ENCODE measurements at regions not wholly inside any gene's neighbourhood (a gene's known extent, or its start where the extent isn't known, plus 50 kb on each side); places are given as distances from the start of the nearest gene placed in this dataset.

DNA sequence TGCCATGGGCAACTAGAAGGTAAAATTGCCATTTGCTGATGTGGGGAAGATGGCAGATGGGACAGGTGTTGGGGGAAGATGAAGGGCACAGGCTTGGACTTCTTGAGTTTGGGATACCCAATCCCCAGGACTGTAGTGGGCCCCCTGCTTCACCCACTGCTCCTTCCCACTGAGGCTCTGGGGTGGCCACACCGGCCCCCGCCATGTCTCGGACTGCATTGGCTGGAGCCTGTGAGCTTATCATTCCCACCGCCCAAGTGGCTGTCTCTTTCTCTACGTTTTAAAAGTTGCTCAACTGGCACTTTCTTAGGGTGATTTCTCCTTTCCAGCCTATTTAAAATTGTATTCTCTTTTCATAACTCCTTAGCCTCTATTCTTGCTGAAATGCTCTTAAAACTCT, 730.0 kb upstream of the ADAMTS16 start:
- TF ChIP-seq, protein P1, sequence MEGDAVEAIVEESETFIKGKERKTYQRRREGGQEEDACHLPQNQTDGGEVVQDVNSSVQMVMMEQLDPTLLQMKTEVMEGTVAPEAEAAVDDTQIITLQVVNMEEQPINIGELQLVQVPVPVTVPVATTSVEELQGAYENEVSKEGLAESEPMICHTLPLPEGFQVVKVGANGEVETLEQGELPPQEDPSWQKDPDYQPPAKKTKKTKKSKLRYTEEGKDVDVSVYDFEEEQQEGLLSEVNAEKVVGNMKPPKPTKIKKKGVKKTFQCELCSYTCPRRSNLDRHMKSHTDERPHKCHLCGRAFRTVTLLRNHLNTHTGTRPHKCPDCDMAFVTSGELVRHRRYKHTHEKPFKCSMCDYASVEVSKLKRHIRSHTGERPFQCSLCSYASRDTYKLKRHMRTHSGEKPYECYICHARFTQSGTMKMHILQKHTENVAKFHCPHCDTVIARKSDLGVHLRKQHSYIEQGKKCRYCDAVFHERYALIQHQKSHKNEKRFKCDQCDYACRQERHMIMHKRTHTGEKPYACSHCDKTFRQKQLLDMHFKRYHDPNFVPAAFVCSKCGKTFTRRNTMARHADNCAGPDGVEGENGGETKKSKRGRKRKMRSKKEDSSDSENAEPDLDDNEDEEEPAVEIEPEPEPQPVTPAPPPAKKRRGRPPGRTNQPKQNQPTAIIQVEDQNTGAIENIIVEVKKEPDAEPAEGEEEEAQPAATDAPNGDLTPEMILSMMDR (tag by site-specific recombination; IDR thresholded peaks at IDR 0.05): no peak
- TF ChIP-seq ZNF311 (tag by site-specific recombination; IDR thresholded peaks at IDR 0.05; ENCODE audit: borderline replicate concordance) (no peak), ZNF621 (tag by site-specific recombination; IDR thresholded peaks at IDR 0.05) (no peak), ZNF624 (tag by site-specific recombination; IDR thresholded peaks at IDR 0.05) (no peak), SALL2 (tag by site-specific recombination; IDR thresholded peaks at IDR 0.05; ENCODE audit: borderline replicate concordance) (no peak), ZNF239 (tag by site-specific recombination; IDR thresholded peaks at IDR 0.05) (no peak), ZNF292 (tag by site-specific recombination; IDR thresholded peaks at IDR 0.05; ENCODE audit: borderline replicate concordance, low read depth) (no peak), ZNF776 (tag by site-specific recombination; IDR thresholded peaks at IDR 0.05; ENCODE audit: borderline replicate concordance) (no peak), ZNF600 (tag by site-specific recombination; IDR thresholded peaks at IDR 0.05) (no peak), YY1 (tag by site-specific recombination; IDR thresholded peaks at IDR 0.05) (no peak)
- TF ChIP-seq, protein P2, sequence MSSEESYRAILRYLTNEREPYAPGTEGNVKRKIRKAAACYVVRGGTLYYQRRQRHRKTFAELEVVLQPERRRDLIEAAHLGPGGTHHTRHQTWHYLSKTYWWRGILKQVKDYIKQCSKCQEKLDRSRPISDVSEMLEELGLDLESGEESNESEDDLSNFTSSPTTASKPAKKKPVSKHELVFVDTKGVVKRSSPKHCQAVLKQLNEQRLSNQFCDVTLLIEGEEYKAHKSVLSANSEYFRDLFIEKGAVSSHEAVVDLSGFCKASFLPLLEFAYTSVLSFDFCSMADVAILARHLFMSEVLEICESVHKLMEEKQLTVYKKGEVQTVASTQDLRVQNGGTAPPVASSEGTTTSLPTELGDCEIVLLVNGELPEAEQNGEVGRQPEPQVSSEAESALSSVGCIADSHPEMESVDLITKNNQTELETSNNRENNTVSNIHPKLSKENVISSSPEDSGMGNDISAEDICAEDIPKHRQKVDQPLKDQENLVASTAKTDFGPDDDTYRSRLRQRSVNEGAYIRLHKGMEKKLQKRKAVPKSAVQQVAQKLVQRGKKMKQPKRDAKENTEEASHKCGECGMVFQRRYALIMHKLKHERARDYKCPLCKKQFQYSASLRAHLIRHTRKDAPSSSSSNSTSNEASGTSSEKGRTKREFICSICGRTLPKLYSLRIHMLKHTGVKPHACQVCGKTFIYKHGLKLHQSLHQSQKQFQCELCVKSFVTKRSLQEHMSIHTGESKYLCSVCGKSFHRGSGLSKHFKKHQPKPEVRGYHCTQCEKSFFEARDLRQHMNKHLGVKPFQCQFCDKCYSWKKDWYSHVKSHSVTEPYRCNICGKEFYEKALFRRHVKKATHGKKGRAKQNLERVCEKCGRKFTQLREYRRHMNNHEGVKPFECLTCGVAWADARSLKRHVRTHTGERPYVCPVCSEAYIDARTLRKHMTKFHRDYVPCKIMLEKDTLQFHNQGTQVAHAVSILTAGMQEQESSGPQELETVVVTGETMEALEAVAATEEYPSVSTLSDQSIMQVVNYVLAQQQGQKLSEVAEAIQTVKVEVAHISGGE (tag by site-specific recombination; conservative IDR thresholded peaks at IDR 0.05; ENCODE audit: low read depth): no peak
